Ascending aorta (tissue), 2 donors: ENCODE measurements at regions not wholly inside any gene's neighbourhood (a gene's known extent, or its start where the extent isn't known, plus 50 kb on each side); places are given as distances from the start of the nearest gene placed in this dataset.
A peak's percentile ranks its signal among the peaks of the same experiment; 100 is the strongest.

Experiments
- DNase-seq, 2 donors: peaks; one replicate each; pipeline ENCODE4 v3.0.0-alpha.2; 2019; ENCODE audit warnings: low spot score in 2 of 2
- H3K27ac ChIP-seq, 2 donors: fragments of 200-600 bp; sonication (generic); one replicate each; pipeline ENCODE4 v1.5.1; 2016 to 2017; ENCODE audit warnings: mild to moderate bottlenecking in 1 of 2
- H3K27me3 ChIP-seq: fragments of 200-600 bp; sonication (generic); one replicate; pipeline ENCODE4 v1.5.1; 2017
- H3K36me3 ChIP-seq, 2 donors: fragments of 200-600 bp; sonication (generic); one replicate each; pipeline ENCODE4 v1.5.1; 2016
- H3K4me1 ChIP-seq, 2 donors: fragments of 200-600 bp; sonication (generic); one replicate each; pipeline ENCODE4 v1.5.1; 2016 to 2017; ENCODE audit warnings: mild to moderate bottlenecking in 1 of 2
- H3K4me3 ChIP-seq, 2 donors: fragments of 200-600 bp; sonication (generic); one replicate each; pipeline ENCODE4 v1.5.1; 2016 to 2017; ENCODE audit warnings: mild to moderate bottlenecking in 1 of 2
- H3K9me3 ChIP-seq, 2 donors: fragments of 200-600 bp; sonication (generic); one replicate each; pipeline ENCODE4 v1.5.1; 2016
- CTCF ChIP-seq, 3 experiments: fragments of 200-600 bp in 2 of 3; fragments of 450-650 bp in 1 of 3; sonication (generic) in 2 of 3; IDR thresholded peaks; one replicate each; pipeline ENCODE4 v1.5.1; 2016 to 2019; ENCODE audit warnings: antibody characterized with exemption in 3 of 3, mild to moderate bottlenecking in 1 of 3, moderate library complexity in 1 of 3
- intact Hi-C: fragments of 100-400 bp; cut with DNase I; formaldehyde crosslinking; loops from one replicate; pipeline ENCODE4 v1.15.1; 2023

GRCh38 chr1:56050911-56051310 is 528.5 kb downstream of the PLPP3 start:
- Histone ChIP-seq H3K36me3 (no peaks in the 10 kb centered on the region), H3K9me3 (no peaks in the 10 kb centered on the region), H3K4me1 (no peaks in the 10 kb centered on the region), H3K27me3 (no peaks in the 10 kb centered on the region), H3K27ac (no peak overlapping the region), H3K4me3 (no peak overlapping the region)
- intact Hi-C loops, result no loop called here
- TF ChIP-seq CTCF (IDR thresholded peaks at IDR 0.05), result no peak
- DNase-seq, result no peak

- H3K36me3 ChIP-seq, result no peaks in the 10 kb centered on the region
- H3K9me3 ChIP-seq, result no peaks in the 10 kb centered on the region
- H3K4me3 ChIP-seq, result no peak overlapping the region
- intact Hi-C loops, result no loop called here
- no peaks in the 10 kb centered on the region for H3K4me1 ChIP-seq
- no peak overlapping the region for H3K27ac ChIP-seq
- no peaks in the 10 kb centered on the region for H3K27me3 ChIP-seq
- no peak for DNase-seq
- no peak for TF ChIP-seq CTCF (IDR thresholded peaks at IDR 0.05)
These were observed 533.9 kb downstream of the PLPP3 start for GRCh38 chr1:56045477-56045876.

GRCh38 chr1:56045062-56045461 is 534.3 kb downstream of the PLPP3 start:
- H3K27ac ChIP-seq, result no peak overlapping the region
- no peak for DNase-seq
- no peaks in the 10 kb centered on the region for H3K4me1 ChIP-seq
- intact Hi-C loops, result no loop called here
- no peak overlapping the region for H3K4me3 ChIP-seq
- no peaks in the 10 kb centered on the region for H3K27me3 ChIP-seq
- TF ChIP-seq CTCF (IDR thresholded peaks at IDR 0.05), result no peak
- H3K9me3 ChIP-seq, result no peaks in the 10 kb centered on the region
- no peaks in the 10 kb centered on the region for H3K36me3 ChIP-seq

DNA sequence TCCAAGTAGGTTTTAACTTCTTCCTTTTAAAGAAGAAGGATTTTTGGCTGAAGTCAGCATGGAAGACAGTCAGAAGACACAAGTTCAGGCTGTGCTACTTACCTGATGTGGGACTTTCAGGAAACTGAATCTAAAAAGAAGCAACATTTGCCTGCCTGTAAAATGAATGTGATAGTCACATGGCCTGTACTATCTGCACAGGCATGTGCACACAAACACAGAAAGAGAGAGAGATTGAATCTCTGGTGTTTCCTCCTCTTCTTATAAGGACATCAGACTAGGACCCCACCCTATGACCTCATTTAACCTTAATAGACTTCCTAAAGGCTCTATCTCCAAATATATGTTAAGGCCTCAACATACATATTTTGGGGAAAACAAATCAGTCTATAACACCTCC is 542.9 kb downstream of the PLPP3 start:
- no peaks in the 10 kb centered on the region for H3K36me3 ChIP-seq
- no peak overlapping the region for H3K4me3 ChIP-seq
- intact Hi-C loops, result no loop called here
- H3K27me3 ChIP-seq, result no peaks in the 10 kb centered on the region
- TF ChIP-seq CTCF (IDR thresholded peaks at IDR 0.05), result no peak
- H3K9me3 ChIP-seq, result no peaks in the 10 kb centered on the region
- DNase-seq, result no peak
- H3K4me1 ChIP-seq, result peaks cover 0 to 21% of the 10 kb centered on the region in 2 donors
- H3K27ac ChIP-seq, result peak overlapping the region; percentile 19 to 39

DNA sequence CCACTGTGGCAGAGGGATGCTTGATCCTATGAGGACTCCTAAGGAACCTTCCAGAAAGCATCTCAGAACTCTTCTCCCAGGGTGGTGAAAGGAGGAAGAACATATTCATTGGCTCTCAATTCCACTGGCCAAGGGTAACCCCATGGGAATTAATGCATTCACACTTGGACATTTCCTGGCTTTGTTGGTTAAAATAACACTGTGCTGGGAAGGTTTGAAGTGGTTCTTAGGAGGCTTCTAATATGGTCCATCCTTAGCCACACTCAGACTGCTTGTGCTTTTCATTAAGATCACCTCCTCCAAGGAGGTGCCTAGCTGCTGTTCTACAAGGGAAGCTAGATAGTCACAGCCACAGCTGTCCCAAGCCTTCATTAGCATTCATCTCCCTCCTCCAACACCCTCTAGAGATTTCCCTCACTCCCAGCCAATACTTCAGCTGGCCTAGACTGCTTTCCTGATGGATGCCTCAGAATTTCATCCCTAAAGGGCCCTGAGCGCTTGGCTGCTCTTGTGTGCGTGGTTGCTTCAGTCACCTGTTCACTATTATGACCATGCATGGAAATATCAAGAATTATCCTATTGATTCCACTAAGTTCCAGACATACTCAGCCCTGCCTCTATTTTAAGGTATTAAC is 544.4 kb downstream of the PLPP3 start:
- Histone ChIP-seq H3K4me1 (peaks cover 0 to 21% of the 10 kb centered on the region in 2 donors), H3K27me3 (no peaks in the 10 kb centered on the region), H3K36me3 (no peaks in the 10 kb centered on the region), H3K9me3 (no peaks in the 10 kb centered on the region), H3K27ac (peak overlapping the region; percentile 0 to 36), H3K4me3 (no peak overlapping the region)
- DNase-seq, result no peak
- intact Hi-C loops, result no loop called here
- no peak for TF ChIP-seq CTCF (IDR thresholded peaks at IDR 0.05)

DNA sequence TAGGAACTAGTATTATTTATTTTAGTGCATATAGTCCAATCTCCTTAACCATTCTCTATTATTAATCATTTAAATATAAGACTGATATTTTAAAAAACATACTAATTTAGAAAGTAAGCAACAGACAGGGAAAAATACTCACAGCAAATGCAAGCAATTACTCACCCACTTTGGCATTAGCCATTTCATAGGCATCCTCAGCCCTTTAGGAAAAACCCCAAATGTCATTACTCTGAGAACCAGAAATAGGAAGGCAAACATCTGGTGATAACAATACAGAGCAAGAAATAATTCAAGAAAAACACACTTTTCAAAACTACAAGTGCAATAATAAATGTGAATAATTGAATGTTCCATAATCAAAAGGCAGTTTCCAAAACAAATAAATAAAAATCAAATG is 545.1 kb downstream of the PLPP3 start:
- intact Hi-C loops, result no loop called here
- no peaks in the 10 kb centered on the region for H3K9me3 ChIP-seq
- H3K27me3 ChIP-seq, result no peaks in the 10 kb centered on the region
- H3K4me1 ChIP-seq, result peaks cover 0 to 21% of the 10 kb centered on the region in 2 donors
- H3K4me3 ChIP-seq, result no peak overlapping the region
- TF ChIP-seq CTCF (IDR thresholded peaks at IDR 0.05), result no peak
- no peak for DNase-seq
- H3K27ac ChIP-seq, result peak overlapping the region in 1 of 2 donors; percentile 0
- no peaks in the 10 kb centered on the region for H3K36me3 ChIP-seq
